ENCODE measurements at regions not wholly inside any gene's neighbourhood (a gene's known extent, or its start where the extent isn't known, plus 50 kb on each side); places are given as distances from the start of the nearest gene placed in this dataset.

GRCh38 chr5:155895484-155895883 lies 431.5 kb upstream of the SGCD start:
- TF ChIP-seq EP300 (IDR thresholded peaks at IDR 0.05; ENCODE audit: low read length): no peak
- TF ChIP-seq RBM22 (IDR thresholded peaks at IDR 0.05; ENCODE audit: low read depth, low read length, poor library complexity, severe bottlenecking): no peak
- TF ChIP-seq POLR2AphosphoS5 (IDR thresholded peaks at IDR 0.05; ENCODE audit: control insufficient read depth, insufficient read depth, low read depth, low read length): no peak
- TF ChIP-seq NFE2 (IDR thresholded peaks at IDR 0.05; ENCODE audit: low read depth): no peak
- no peak for TF ChIP-seq ZNF76 (CRISPR knock-in tag; IDR thresholded peaks at IDR 0.05; ENCODE audit: borderline replicate concordance)
- TF ChIP-seq YY1 (IDR thresholded peaks at IDR 0.05; ENCODE audit: borderline replicate concordance in 1 of 3, control insufficient read depth in 1 of 3, extremely low read depth in 1 of 3, insufficient read depth in 3 of 3, insufficient read length in 1 of 3, insufficient replicate concordance in 2 of 3, low read depth in 1 of 3, low read length in 2 of 3): no peak
- no peak for TF ChIP-seq SRSF3 (IDR thresholded peaks at IDR 0.05; ENCODE audit: insufficient read depth, low read length)
- no peak for TF ChIP-seq SRF (CRISPR knock-in tag; IDR thresholded peaks at IDR 0.05)
- TF ChIP-seq SMARCC2 (IDR thresholded peaks at IDR 0.05; ENCODE audit: low read depth): no peak
- TF ChIP-seq TEAD4 (IDR thresholded peaks at IDR 0.05; ENCODE audit: low read length): no peak
- no peak for TF ChIP-seq TEAD4 (CRISPR knock-in tag; IDR thresholded peaks at IDR 0.05; ENCODE audit: borderline replicate concordance)
- no peak for TF ChIP-seq CREB1 (IDR thresholded peaks at IDR 0.05)
- no peak for TF ChIP-seq CREB1 (CRISPR knock-in tag; IDR thresholded peaks at IDR 0.05)
- no peak for TF ChIP-seq RAD21 (CRISPR knock-in tag; conservative IDR thresholded peaks at IDR 0.05 in 1 of 2, IDR thresholded peaks at IDR 0.05 in 1 of 2)
